Large intestine (tissue), 3 donors: ENCODE measurements at regions not wholly inside any gene's neighbourhood (a gene's known extent, or its start where the extent isn't known, plus 50 kb on each side); places are given as distances from the start of the nearest gene placed in this dataset.

Source experiments
- DNase-seq, 2 donors: peaks; one replicate each; pipeline versions ENCODE4 v3.0.0 to v3.0.0-alpha.2; 2013
- H3K27ac ChIP-seq: one replicate; pipeline ENCODE4 v1.5.1; 2013; ENCODE audit warnings: low read length
- H3K27me3 ChIP-seq: 2 replicates; pipeline ENCODE4 v1.6.1; 2013; ENCODE audit warnings: low read length; ENCODE audit not compliant: control insufficient read depth, insufficient read depth
- H3K36me3 ChIP-seq: 2 replicates; pipeline ENCODE4 v1.6.1; 2013; ENCODE audit warnings: low read length; ENCODE audit not compliant: control insufficient read depth, insufficient read depth
- H3K4me1 ChIP-seq: one replicate; pipeline ENCODE4 v1.6.1; 2013; ENCODE audit warnings: low read length; ENCODE audit not compliant: control insufficient read depth, insufficient read depth
- H3K4me3 ChIP-seq: one replicate; pipeline ENCODE4 v1.5.1; 2013; ENCODE audit warnings: low read length
- H3K9me3 ChIP-seq: one replicate; pipeline ENCODE4 v1.6.1; 2013; ENCODE audit warnings: mild to moderate bottlenecking, low read depth, low read length, moderate library complexity; ENCODE audit not compliant: control insufficient read depth
- WGBS: methylation state at CpG from one replicate; pipeline ENCODE4 v1.1.5; 2013; ENCODE audit warnings: low lambda C conversion rate; ENCODE audit not compliant: insufficient coverage; 5-methylcytosine and 5-hydroxymethylcytosine counted together

GRCh38 chr2:47265158-47265557 is 88.8 kb upstream of the CALM2 start:
- Histone ChIP-seq H3K4me3 (no peak overlapping the region), H3K27me3 (no peaks in the 10 kb centered on the region), H3K36me3 (no peaks in the 10 kb centered on the region), H3K9me3 (no peaks in the 10 kb centered on the region), H3K27ac (peak overlapping the region; percentile 7), H3K4me1 (peaks cover 57% of the 10 kb centered on the region)
- no CpG with 5 or more reads among the region's 8 CpGs for WGBS
- DNase-seq, result no peak

GRCh38 chr2:47264686-47265085 is 88.4 kb upstream of the CALM2 start:
- H3K4me3 ChIP-seq, result no peak overlapping the region
- peaks cover 53% of the 10 kb centered on the region for H3K4me1 ChIP-seq
- no peak for DNase-seq
- no peaks in the 10 kb centered on the region for H3K36me3 ChIP-seq
- no peaks in the 10 kb centered on the region for H3K27me3 ChIP-seq
- no CpG with 5 or more reads among the region's 8 CpGs for WGBS
- H3K27ac ChIP-seq, result peak overlapping the region; percentile 32
- no peaks in the 10 kb centered on the region for H3K9me3 ChIP-seq

- H3K9me3 ChIP-seq, result no peaks in the 10 kb centered on the region
- DNase-seq, result peak; percentile 47 to 77
- 50% methylated on average over 3 of the region's 8 CpGs for whole genome bisulfite sequencing
- H3K4me3 ChIP-seq, result no peak overlapping the region
- peaks cover 47% of the 10 kb centered on the region for H3K4me1 ChIP-seq
- H3K27ac ChIP-seq, result peak overlapping the region; percentile 32
- H3K27me3 ChIP-seq, result no peaks in the 10 kb centered on the region
- no peaks in the 10 kb centered on the region for H3K36me3 ChIP-seq
These were observed 87.8 kb upstream of the CALM2 start for GRCh38 chr2:47264143-47264542.

- Histone ChIP-seq H3K27me3 (no peaks in the 10 kb centered on the region), H3K4me3 (no peak overlapping the region), H3K36me3 (no peaks in the 10 kb centered on the region), H3K9me3 (no peaks in the 10 kb centered on the region), H3K4me1 (peaks cover 34% of the 10 kb centered on the region), H3K27ac (no peak overlapping the region)
- no CpG with 5 or more reads among the region's 5 CpGs for WGBS
- DNase-seq, result no peak
These were observed 86.3 kb upstream of the CALM2 start for GRCh38 chr2:47262657-47263056.

- DNase-seq, result no peak
- no peaks in the 10 kb centered on the region for H3K27me3 ChIP-seq
- H3K9me3 ChIP-seq, result no peaks in the 10 kb centered on the region
- no CpG with 5 or more reads among the region's 3 CpGs for WGBS
- H3K36me3 ChIP-seq, result no peaks in the 10 kb centered on the region
- no peak overlapping the region for H3K27ac ChIP-seq
- peaks cover 19% of the 10 kb centered on the region for H3K4me1 ChIP-seq
- no peak overlapping the region for H3K4me3 ChIP-seq
These were observed 84.7 kb upstream of the CALM2 start for GRCh38 chr2:47260971-47261370.

GRCh38 chr2:47259829-47260228 is 83.5 kb upstream of the CALM2 start:
- H3K27ac ChIP-seq, result no peak overlapping the region
- no peak overlapping the region for H3K4me3 ChIP-seq
- no peaks in the 10 kb centered on the region for H3K27me3 ChIP-seq
- H3K4me1 ChIP-seq, result peaks cover 8% of the 10 kb centered on the region
- H3K9me3 ChIP-seq, result no peaks in the 10 kb centered on the region
- no peak for DNase-seq
- no peaks in the 10 kb centered on the region for H3K36me3 ChIP-seq
- WGBS, result 88% methylated on average over 1 of the region's 3 CpGs

GRCh38 chr2:47257946-47258348 is 81.6 kb upstream of the CALM2 start:
- Histone ChIP-seq H3K27ac (no peak overlapping the region), H3K4me1 (peaks cover 6% of the 10 kb centered on the region), H3K9me3 (no peaks in the 10 kb centered on the region), H3K27me3 (no peaks in the 10 kb centered on the region), H3K4me3 (no peak overlapping the region), H3K36me3 (no peaks in the 10 kb centered on the region)
- WGBS, result no CpG with 5 or more reads among the region's 2 CpGs
- no peak for DNase-seq

- Histone ChIP-seq H3K27me3 (no peaks in the 10 kb centered on the region), H3K9me3 (no peaks in the 10 kb centered on the region), H3K27ac (no peak overlapping the region), H3K4me1 (peaks cover 11% of the 10 kb centered on the region), H3K36me3 (no peaks in the 10 kb centered on the region), H3K4me3 (no peak overlapping the region)
- WGBS, result no CpG with 5 or more reads among the region's 9 CpGs
- no peak for DNase-seq
These were observed 80.2 kb upstream of the CALM2 start for GRCh38 chr2:47256416-47257087.

GRCh38 chr2:47255794-47256193 is 79.5 kb upstream of the CALM2 start:
- WGBS, result 100% methylated on average over 1 of the region's 4 CpGs
- H3K36me3 ChIP-seq, result no peaks in the 10 kb centered on the region

GRCh38 chr2:47254464-47254863 is 78.2 kb upstream of the CALM2 start:
- DNase-seq, result no peak
- no peaks in the 10 kb centered on the region for H3K27me3 ChIP-seq

More at GRCh38 chr2:47255794-47256193, 79.5 kb upstream of the CALM2 start:
- H3K27me3 ChIP-seq, result no peaks in the 10 kb centered on the region
- no peaks in the 10 kb centered on the region for H3K9me3 ChIP-seq
- no peak for DNase-seq
- peaks cover 11% of the 10 kb centered on the region for H3K4me1 ChIP-seq
- H3K4me3 ChIP-seq, result no peak overlapping the region
- no peak overlapping the region for H3K27ac ChIP-seq

GRCh38 chr2:47253447-47253846 is 77.1 kb upstream of the CALM2 start:
- peak in 1 of 2 donors; percentile 70 for DNase-seq
- Histone ChIP-seq H3K9me3 (no peaks in the 10 kb centered on the region), H3K4me3 (no peak overlapping the region), H3K36me3 (no peaks in the 10 kb centered on the region), H3K27ac (peak overlapping the region; percentile 23), H3K27me3 (no peaks in the 10 kb centered on the region), H3K4me1 (peaks cover 11% of the 10 kb centered on the region)
- 80% methylated on average over 1 of the region's 5 CpGs for WGBS

More at GRCh38 chr2:47254464-47254863, 78.2 kb upstream of the CALM2 start:
- Histone ChIP-seq H3K27ac (no peak overlapping the region), H3K9me3 (no peaks in the 10 kb centered on the region), H3K4me3 (no peak overlapping the region), H3K36me3 (no peaks in the 10 kb centered on the region), H3K4me1 (peaks cover 11% of the 10 kb centered on the region)
- WGBS, result no CpG with 5 or more reads among the region's 5 CpGs
